ENCODE measurements at regions not wholly inside any gene's neighbourhood (a gene's known extent, or its start where the extent isn't known, plus 50 kb on each side); places are given as distances from the start of the nearest gene placed in this dataset.

GRCh38 chr12:93127107-93127560 is 198.0 kb upstream of the EEA1 start:
- Histone ChIP-seq H3K36me3 (replicated peaks in 1 of 2; ENCODE audit: control insufficient read depth in 1 of 2, insufficient read depth in 2 of 2, low read length in 1 of 2) (no peaks in the 10 kb centered on the region), H3K9me3 (no peaks in the 10 kb centered on the region), H3K9ac (no peak overlapping the region), H3F3A (replicated peaks; ENCODE audit: insufficient read depth) (no peaks in the 10 kb centered on the region), H4K20me1 (ENCODE audit: insufficient read depth) (no peaks in the 10 kb centered on the region), H3K27me3 (ENCODE audit: insufficient read depth) (no peaks in the 10 kb centered on the region), H3K9me2 (no peaks in the 10 kb centered on the region), H2AFZ (ENCODE audit: low read depth) (no peak overlapping the region), H3K4me2 (no peak overlapping the region), H3K4me3 (ENCODE audit: low read depth in 2 of 2, low read length in 1 of 2) (no peak overlapping the region), H3K79me2 (ENCODE audit: insufficient read depth) (no peaks in the 10 kb centered on the region), H3K27ac (ENCODE audit: low read depth in 2 of 2, low read length in 1 of 2) (no peak overlapping the region), H3K4me1 (ENCODE audit: control insufficient read depth in 1 of 2, insufficient read depth in 2 of 2, low read depth in 1 of 2, low read length in 1 of 2) (peaks cover 0 to 9% of the 10 kb centered on the region in 2 experiments; a peak in 2 of 4 replicates)
- TF ChIP-seq MAX (IDR thresholded peaks at IDR 0.05; ENCODE audit: low read depth) = no peak
- no peak for TF ChIP-seq JUND (IDR thresholded peaks at IDR 0.05)
- TF ChIP-seq EZH2phosphoT487 (IDR thresholded peaks at IDR 0.05; ENCODE audit: borderline replicate concordance, low read depth) = no peak
- TF ChIP-seq SMC3 (IDR thresholded peaks at IDR 0.05; ENCODE audit: low read depth, low read length) = no peak
- POLR2A ChIA-PET = no interaction called here
- WGBS (ENCODE audit: low lambda C conversion rate) = 89% methylated on average over 7 of the region's 7 CpGs
- DNase-seq = no peak
- CTCF ChIA-PET = interaction anchor here (1.3 kb wide), 1 partner anchor 12 kb away, joined by 3 read pairs; no protein-coding TSS in a partner anchor

GRCh38 chr12:93127582-93128331 is 198.7 kb upstream of the EEA1 start:
- Histone ChIP-seq H3K4me3 (ENCODE audit: low read depth in 2 of 2, low read length in 1 of 2) (no peak overlapping the region), H3K36me3 (replicated peaks in 1 of 2; ENCODE audit: control insufficient read depth in 1 of 2, insufficient read depth in 2 of 2, low read length in 1 of 2) (no peaks in the 10 kb centered on the region), H3K9ac (no peak overlapping the region), H3K9me2 (no peaks in the 10 kb centered on the region), H4K20me1 (ENCODE audit: insufficient read depth) (no peaks in the 10 kb centered on the region), H3K27ac (ENCODE audit: low read depth in 2 of 2, low read length in 1 of 2) (no peak overlapping the region), H3K79me2 (ENCODE audit: insufficient read depth) (no peaks in the 10 kb centered on the region), H3F3A (replicated peaks; ENCODE audit: insufficient read depth) (no peaks in the 10 kb centered on the region), H3K9me3 (no peaks in the 10 kb centered on the region), H3K4me1 (ENCODE audit: control insufficient read depth in 1 of 2, insufficient read depth in 2 of 2, low read depth in 1 of 2, low read length in 1 of 2) (peaks cover 0 to 3% of the 10 kb centered on the region in 2 experiments; a peak in 1 of 4 replicates), H2AFZ (ENCODE audit: low read depth) (no peak overlapping the region), H3K27me3 (ENCODE audit: insufficient read depth) (no peaks in the 10 kb centered on the region), H3K4me2 (no peak overlapping the region)
- TF ChIP-seq GATA2 (CRISPR knock-in tag; IDR thresholded peaks at IDR 0.05) = no peak
- TF ChIP-seq USF1 (IDR thresholded peaks at IDR 0.05; ENCODE audit: borderline replicate concordance, low read depth) = no peak
- TF ChIP-seq POLR2AphosphoS5 (IDR thresholded peaks at IDR 0.05; ENCODE audit: low read depth, low read length) = no peak
- no peak for TF ChIP-seq USF2 (IDR thresholded peaks at IDR 0.05; ENCODE audit: borderline replicate concordance, low read depth, low read length)
- no peak for TF ChIP-seq CHD2 (IDR thresholded peaks at IDR 0.05; ENCODE audit: low read length, partially characterized antibody)
- TF ChIP-seq IRF3 (IDR thresholded peaks at IDR 0.05; ENCODE audit: low read depth, low read length) = no peak
- no peak for TF ChIP-seq MXI1 (IDR thresholded peaks at IDR 0.05; ENCODE audit: low read depth, low read length)
- TF ChIP-seq PBX3 (IDR thresholded peaks at IDR 0.05) = no peak
- no peak for TF ChIP-seq EZH2phosphoT487 (IDR thresholded peaks at IDR 0.05; ENCODE audit: borderline replicate concordance, low read depth)
- WGBS (ENCODE audit: low lambda C conversion rate) = 79% methylated on average over 16 of the region's 16 CpGs
- DNase-seq = no peak
- ChIA-PET CTCF (interaction anchor here (1.3 kb wide), 1 partner anchor 11 kb away, joined by 3 read pairs; no protein-coding TSS in a partner anchor), POLR2A (interaction anchor here (0.6 kb wide), 1 partner anchor 1845 kb away, joined by 3 read pairs; no protein-coding TSS in a partner anchor)

All from SK-N-SH (cell line).